Brain microvascular endothelial cell (primary cell): ENCODE measurements at regions not wholly inside any gene's neighbourhood (a gene's known extent, or its start where the extent isn't known, plus 50 kb on each side); places are given as distances from the start of the nearest gene placed in this dataset.
"Not testable (repeated sequence)": the region's sequence is repeated elsewhere in the genome, so short reads cannot be mapped to it uniquely, and the experiment has no call there.

Source experiments
- DNase-seq: peaks from one replicate; pipeline ENCODE4 v3.0.0-alpha.2; 2020
- H3K27ac ChIP-seq: fragments of 250-450 bp; sonication (Bioruptor Pico); 2 replicates; pipeline ENCODE4 v1.5.1; 2020; ENCODE audit warnings: mild to moderate bottlenecking, moderate library complexity
- H3K27me3 ChIP-seq: fragments of 250-450 bp; sonication (Bioruptor Pico); replicated peaks from 2 replicates; pipeline ENCODE4 v1.5.1; 2020; ENCODE audit warnings: mild to moderate bottlenecking
- H3K36me3 ChIP-seq: fragments of 250-450 bp; sonication (Bioruptor Pico); replicated peaks from 2 replicates; pipeline ENCODE4 v1.5.1; 2020; ENCODE audit warnings: mild to moderate bottlenecking
- H3K4me3 ChIP-seq: 2 replicates; pipeline ENCODE4 v1.5.1; 2011; ENCODE audit warnings: low read depth, mild to moderate bottlenecking, control low read depth, low read length, moderate library complexity
- in situ Hi-C: cut with HindIII; loops from 2 replicates; pipeline ENCODE4 v1.10.0; 2017; ENCODE audit warnings: low sequenced_read_pairs, low pct_ligation_motif_present

GRCh38 chr11:71730748-71731147 lies 102.3 kb upstream of the DEFB108B start:
- H3K4me3 ChIP-seq, H3K27me3 ChIP-seq, DNase-seq, H3K36me3 ChIP-seq, H3K27ac ChIP-seq, in situ Hi-C loops: not testable (repeated sequence)

- H3K27ac ChIP-seq, H3K36me3 ChIP-seq, H3K27me3 ChIP-seq, in situ Hi-C loops, H3K4me3 ChIP-seq, DNase-seq: not testable (repeated sequence)
These were observed 98.6 kb upstream of the DEFB108B start for GRCh38 chr11:71734368-71734767.

- DNase-seq, H3K36me3 ChIP-seq, in situ Hi-C loops, H3K27ac ChIP-seq, H3K4me3 ChIP-seq, H3K27me3 ChIP-seq: not testable (repeated sequence)
These were observed 94.7 kb upstream of the DEFB108B start for GRCh38 chr11:71738317-71738716.

- DNase-seq, H3K36me3 ChIP-seq, in situ Hi-C loops, H3K27me3 ChIP-seq, H3K27ac ChIP-seq, H3K4me3 ChIP-seq: not testable (repeated sequence)
These were observed 89.6 kb upstream of the DEFB108B start for GRCh38 chr11:71743385-71743784.

- H3K4me3 ChIP-seq, DNase-seq, H3K27ac ChIP-seq, H3K36me3 ChIP-seq, in situ Hi-C loops, H3K27me3 ChIP-seq: not testable (repeated sequence)
These were observed 87.3 kb upstream of the DEFB108B start for GRCh38 chr11:71745656-71746055.

GRCh38 chr11:71746263-71746662 lies 86.7 kb upstream of the DEFB108B start:
- H3K36me3 ChIP-seq, H3K4me3 ChIP-seq, in situ Hi-C loops, DNase-seq, H3K27ac ChIP-seq, H3K27me3 ChIP-seq: not testable (repeated sequence)

GRCh38 chr11:71748965-71749620 lies 83.9 kb upstream of the DEFB108B start:
- H3K36me3 ChIP-seq, H3K27me3 ChIP-seq, H3K27ac ChIP-seq, in situ Hi-C loops, H3K4me3 ChIP-seq: not testable (repeated sequence)
- peak; percentile 12 for DNase-seq

- H3K27ac ChIP-seq, H3K4me3 ChIP-seq, H3K36me3 ChIP-seq, in situ Hi-C loops, H3K27me3 ChIP-seq, DNase-seq: not testable (repeated sequence)
These were observed 82.1 kb upstream of the DEFB108B start for GRCh38 chr11:71750908-71751307.

GRCh38 chr11:71764695-71765491 lies 68.1 kb upstream of the DEFB108B start:
- H3K36me3 ChIP-seq, in situ Hi-C loops, H3K4me3 ChIP-seq, H3K27me3 ChIP-seq, H3K27ac ChIP-seq: not testable (repeated sequence)
- DNase-seq = peak; percentile 37

GRCh38 chr11:71767016-71767415 lies 66.0 kb upstream of the DEFB108B start:
- H3K27ac ChIP-seq, H3K27me3 ChIP-seq, H3K36me3 ChIP-seq, DNase-seq, H3K4me3 ChIP-seq, in situ Hi-C loops: not testable (repeated sequence)

- H3K27ac ChIP-seq, DNase-seq, in situ Hi-C loops, H3K27me3 ChIP-seq, H3K4me3 ChIP-seq, H3K36me3 ChIP-seq: not testable (repeated sequence)
These were observed 60.8 kb upstream of the DEFB108B start for GRCh38 chr11:71772193-71772592.
